Lower leg skin (tissue), 4 donors: ENCODE measurements at regions not wholly inside any gene's neighbourhood (a gene's known extent, or its start where the extent isn't known, plus 50 kb on each side); places are given as distances from the start of the nearest gene placed in this dataset.

ENCODE experiments used
- DNase-seq, 2 donors: peaks; one replicate each; pipeline ENCODE4 v3.0.0-alpha.2; 2019; ENCODE audit warnings: low spot score in 2 of 2
- H3K4me3 ChIP-seq: fragments of 200-600 bp; sonication (generic); 2 replicates; pipeline ENCODE4 v1.5.1; 2017; ENCODE audit warnings: mild to moderate bottlenecking, low read depth; ENCODE audit not compliant: poor library complexity, severe bottlenecking
- CTCF ChIP-seq, 3 donors: fragments of 450-650 bp; IDR thresholded peaks; one replicate each; pipeline ENCODE4 v1.5.1; 2016; ENCODE audit warnings: antibody characterized with exemption in 3 of 3, mild to moderate bottlenecking in 3 of 3, moderate library complexity in 2 of 3
- POLR2A ChIP-seq, 2 donors: fragments of 450-650 bp; IDR thresholded peaks; one replicate each; pipeline ENCODE4 v1.6.1; 2016 to 2017; ENCODE audit warnings: antibody characterized with exemption in 2 of 2, mild to moderate bottlenecking in 1 of 2, moderate library complexity in 1 of 2
- WGBS, 2 donors: methylation state at CpG; one replicate each; pipeline ENCODE4 v1.1.5; 2018; 5-methylcytosine and 5-hydroxymethylcytosine counted together
- intact Hi-C: fragments of 100-400 bp; cut with DNase I; formaldehyde crosslinking; loops from one replicate; pipeline ENCODE4 v1.15.0; 2023; ENCODE audit warnings: low total_unique reads

GRCh38 chr2:172279214-172279613, 148.2 kb upstream of the ITGA6 start:
- 84 to 94% methylated on average over 5 of the region's 5 CpGs for WGBS, 2 donors
- no peak for DNase-seq
- no peak overlapping the region for H3K4me3 ChIP-seq
- intact Hi-C loops: no loop called here
- TF ChIP-seq CTCF (IDR thresholded peaks at IDR 0.05) (no peak), POLR2A (IDR thresholded peaks at IDR 0.05) (no peak)

GRCh38 chr2:172279813-172280212, 147.6 kb upstream of the ITGA6 start:
- H3K4me3 ChIP-seq: no peak overlapping the region
- intact Hi-C loops: no loop called here
- DNase-seq: no peak
- TF ChIP-seq POLR2A (IDR thresholded peaks at IDR 0.05): no peak
- no peak for TF ChIP-seq CTCF (IDR thresholded peaks at IDR 0.05)

GRCh38 chr2:172280571-172281361, 146.6 kb upstream of the ITGA6 start:
- TF ChIP-seq POLR2A (IDR thresholded peaks at IDR 0.05): no peak
- no peak for TF ChIP-seq CTCF (IDR thresholded peaks at IDR 0.05)
- peak in 1 of 2 donors; percentile 39 for DNase-seq
- no peak overlapping the region for H3K4me3 ChIP-seq
- 53 to 59% methylated on average over 6 of the region's 6 CpGs for WGBS, 2 donors
- intact Hi-C loops: no loop called here

GRCh38 chr2:172281648-172282570, 145.5 kb upstream of the ITGA6 start:
- no peak for TF ChIP-seq POLR2A (IDR thresholded peaks at IDR 0.05)
- TF ChIP-seq CTCF (IDR thresholded peaks at IDR 0.05): no peak
- intact Hi-C loops: no loop called here
- 93 to 94% methylated on average over 3 of the region's 3 CpGs for WGBS, 2 donors
- H3K4me3 ChIP-seq: no peak overlapping the region
- no peak for DNase-seq

GRCh38 chr2:172282944-172283343, 144.4 kb upstream of the ITGA6 start:
- DNase-seq: no peak

More at GRCh38 chr2:172282944-172283343, 144.4 kb upstream of the ITGA6 start:
- WGBS, 2 donors: 85 to 86% methylated on average over 5 of the region's 5 CpGs
- intact Hi-C loops: no loop called here
- H3K4me3 ChIP-seq: no peak overlapping the region
- TF ChIP-seq POLR2A (IDR thresholded peaks at IDR 0.05): no peak
- no peak for TF ChIP-seq CTCF (IDR thresholded peaks at IDR 0.05)
